ENCODE measurements at regions not wholly inside any gene's neighbourhood (a gene's known extent, or its start where the extent isn't known, plus 50 kb on each side); places are given as distances from the start of the nearest gene placed in this dataset.

- Histone ChIP-seq H3K27me3 (no peaks in the 10 kb centered on the region), H3K36me3 (no peaks in the 10 kb centered on the region), H3K4me1 (ENCODE audit: insufficient read depth) (no peaks in the 10 kb centered on the region), H3K9me3 (no peaks in the 10 kb centered on the region), H3K4me3 (no peak overlapping the region), H3K27ac (no peak overlapping the region)
- no peak for DNase-seq
- no peak for TF ChIP-seq POLR2A (IDR thresholded peaks at IDR 0.05)
- TF ChIP-seq EP300 (IDR thresholded peaks at IDR 0.05) = no peak
- TF ChIP-seq, protein P1, sequence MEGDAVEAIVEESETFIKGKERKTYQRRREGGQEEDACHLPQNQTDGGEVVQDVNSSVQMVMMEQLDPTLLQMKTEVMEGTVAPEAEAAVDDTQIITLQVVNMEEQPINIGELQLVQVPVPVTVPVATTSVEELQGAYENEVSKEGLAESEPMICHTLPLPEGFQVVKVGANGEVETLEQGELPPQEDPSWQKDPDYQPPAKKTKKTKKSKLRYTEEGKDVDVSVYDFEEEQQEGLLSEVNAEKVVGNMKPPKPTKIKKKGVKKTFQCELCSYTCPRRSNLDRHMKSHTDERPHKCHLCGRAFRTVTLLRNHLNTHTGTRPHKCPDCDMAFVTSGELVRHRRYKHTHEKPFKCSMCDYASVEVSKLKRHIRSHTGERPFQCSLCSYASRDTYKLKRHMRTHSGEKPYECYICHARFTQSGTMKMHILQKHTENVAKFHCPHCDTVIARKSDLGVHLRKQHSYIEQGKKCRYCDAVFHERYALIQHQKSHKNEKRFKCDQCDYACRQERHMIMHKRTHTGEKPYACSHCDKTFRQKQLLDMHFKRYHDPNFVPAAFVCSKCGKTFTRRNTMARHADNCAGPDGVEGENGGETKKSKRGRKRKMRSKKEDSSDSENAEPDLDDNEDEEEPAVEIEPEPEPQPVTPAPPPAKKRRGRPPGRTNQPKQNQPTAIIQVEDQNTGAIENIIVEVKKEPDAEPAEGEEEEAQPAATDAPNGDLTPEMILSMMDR (IDR thresholded peaks at IDR 0.05) = no peak
- WGBS, 3 donors = 87 to 94% (median 89%) methylated on average over 1 of the region's 1 CpG
- intact Hi-C loops (cut with DNase I) = no loop called here
Observed at GRCh38 chr7:52095861-52096260, 779.3 kb upstream of the COBL start.

- intact Hi-C loops (cut with DNase I) = no loop called here
- H3K27ac ChIP-seq = no peak overlapping the region
- H3K36me3 ChIP-seq = no peaks in the 10 kb centered on the region
- no peak for DNase-seq
- no peaks in the 10 kb centered on the region for H3K27me3 ChIP-seq
- H3K9me3 ChIP-seq = no peaks in the 10 kb centered on the region
- no peak for TF ChIP-seq POLR2A (IDR thresholded peaks at IDR 0.05)
- TF ChIP-seq, protein P1 (IDR thresholded peaks at IDR 0.05) = no peak
- no peak for TF ChIP-seq EP300 (IDR thresholded peaks at IDR 0.05)
- no peak overlapping the region for H3K4me3 ChIP-seq
- H3K4me1 ChIP-seq (ENCODE audit: insufficient read depth) = no peaks in the 10 kb centered on the region
- WGBS, 3 donors = 30 to 43% (median 33%) methylated on average over 2 of the region's 2 CpGs
Observed at GRCh38 chr7:52091996-52092395, 775.4 kb upstream of the COBL start.

DNA sequence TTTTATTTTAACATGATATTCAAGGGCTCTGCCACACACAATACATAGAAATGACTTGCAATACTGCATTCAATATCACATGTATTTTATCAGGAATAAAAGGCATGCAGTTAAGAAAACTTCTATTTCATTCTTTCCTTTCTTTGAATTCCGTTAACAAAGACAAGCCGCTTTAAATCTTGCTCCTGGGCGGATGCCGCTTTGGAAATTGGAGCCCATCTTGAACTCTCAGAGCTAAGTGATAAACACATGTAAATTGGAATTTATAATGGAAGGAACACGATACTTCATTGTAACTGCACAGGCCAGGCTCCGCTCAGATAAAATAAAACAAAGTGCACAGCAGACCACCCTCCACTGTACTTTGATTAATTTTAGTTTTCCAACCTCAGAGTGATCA lies 774.5 kb upstream of the COBL start:
- WGBS, 3 donors = 78 to 93% (median 89%) methylated on average over 6 of the region's 6 CpGs
- H3K27me3 ChIP-seq = no peaks in the 10 kb centered on the region
- intact Hi-C loops (cut with DNase I) = no loop called here
- no peak overlapping the region for H3K4me3 ChIP-seq
- no peaks in the 10 kb centered on the region for H3K36me3 ChIP-seq
- H3K27ac ChIP-seq = no peak overlapping the region
- TF ChIP-seq, protein P1 (IDR thresholded peaks at IDR 0.05) = no peak
- TF ChIP-seq EP300 (IDR thresholded peaks at IDR 0.05) (no peak), POLR2A (IDR thresholded peaks at IDR 0.05) (no peak)
- DNase-seq = no peak
- no peaks in the 10 kb centered on the region for H3K4me1 ChIP-seq (ENCODE audit: insufficient read depth)
- no peaks in the 10 kb centered on the region for H3K9me3 ChIP-seq

DNA sequence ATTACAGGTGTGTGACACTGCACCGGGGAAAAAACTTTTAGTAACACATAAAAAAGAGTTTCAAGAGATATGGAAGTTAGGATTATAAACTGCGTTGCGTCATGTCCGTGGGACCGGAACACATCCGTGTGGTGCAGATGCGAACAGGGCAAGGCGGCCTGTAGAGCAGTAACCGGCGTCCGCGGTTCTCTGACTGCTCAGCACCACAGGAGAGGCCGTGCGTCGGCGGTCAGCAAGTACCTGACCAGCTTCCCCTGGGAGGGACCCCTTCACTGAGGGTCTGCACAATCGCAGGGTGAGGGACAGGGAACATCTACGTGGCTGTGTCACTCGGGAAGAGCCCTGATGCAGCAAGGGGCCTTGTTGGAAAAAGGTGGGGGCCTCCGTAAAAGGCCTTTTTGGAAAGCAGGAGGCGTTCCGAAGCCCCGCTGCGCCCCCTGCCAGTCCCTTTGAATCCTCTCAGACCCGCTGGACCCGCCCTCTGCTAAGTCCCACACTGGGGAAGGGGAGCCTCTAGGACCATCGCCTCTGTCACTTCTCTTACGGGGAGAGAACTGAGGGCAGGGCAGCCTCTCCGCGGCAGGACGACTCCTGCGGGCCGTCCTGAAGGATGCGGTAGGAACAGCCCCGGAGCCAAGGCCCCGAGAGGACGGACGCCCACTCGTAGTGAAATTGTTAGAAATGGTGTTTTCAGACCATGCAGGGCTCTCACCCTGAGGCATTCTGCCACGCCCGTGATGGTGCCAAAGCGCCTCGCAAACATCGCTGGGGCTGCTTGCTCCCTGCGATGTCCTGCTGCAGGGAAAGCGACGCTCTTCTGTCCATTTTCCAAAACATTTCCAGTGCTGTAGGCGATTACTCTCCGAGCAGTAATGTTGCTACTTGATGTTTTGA lies 771.6 kb upstream of the COBL start:
- H3K9me3 ChIP-seq = no peaks in the 10 kb centered on the region
- TF ChIP-seq, protein P1 (IDR thresholded peaks at IDR 0.05) = no peak
- no peak for TF ChIP-seq EP300 (IDR thresholded peaks at IDR 0.05)
- no peak for TF ChIP-seq POLR2A (IDR thresholded peaks at IDR 0.05)
- peak in 3 of 5 donors; percentile 30 to 54 (median 37) for DNase-seq
- no peaks in the 10 kb centered on the region for H3K4me1 ChIP-seq (ENCODE audit: insufficient read depth)
- no peak overlapping the region for H3K27ac ChIP-seq
- no peak overlapping the region for H3K4me3 ChIP-seq
- H3K27me3 ChIP-seq = no peaks in the 10 kb centered on the region
- intact Hi-C loops (cut with DNase I) = no loop called here
- WGBS, 3 donors = 10 to 14% (median 10%) methylated on average over 49 of the region's 49 CpGs
- H3K36me3 ChIP-seq = no peaks in the 10 kb centered on the region
